Retinal pigment epithelial cell (primary cell): ENCODE measurements at regions not wholly inside any gene's neighbourhood (a gene's known extent, or its start where the extent isn't known, plus 50 kb on each side); places are given as distances from the start of the nearest gene placed in this dataset.

ENCODE experiments used
- DNase-seq: peaks from one replicate; pipeline ENCODE4 v3.0.0-alpha.2; 2010; ENCODE audit warnings: low read depth
- H3K4me3 ChIP-seq: 2 replicates; pipeline ENCODE4 v1.5.1; 2011; ENCODE audit warnings: mild to moderate bottlenecking, low read length, control low read depth, moderate library complexity
- CTCF ChIP-seq: conservative IDR thresholded peaks from 2 replicates; pipeline ENCODE4 v1.5.1; 2011; ENCODE audit warnings: low read depth, low read length, control low read depth, inconsistent platforms

DNA sequence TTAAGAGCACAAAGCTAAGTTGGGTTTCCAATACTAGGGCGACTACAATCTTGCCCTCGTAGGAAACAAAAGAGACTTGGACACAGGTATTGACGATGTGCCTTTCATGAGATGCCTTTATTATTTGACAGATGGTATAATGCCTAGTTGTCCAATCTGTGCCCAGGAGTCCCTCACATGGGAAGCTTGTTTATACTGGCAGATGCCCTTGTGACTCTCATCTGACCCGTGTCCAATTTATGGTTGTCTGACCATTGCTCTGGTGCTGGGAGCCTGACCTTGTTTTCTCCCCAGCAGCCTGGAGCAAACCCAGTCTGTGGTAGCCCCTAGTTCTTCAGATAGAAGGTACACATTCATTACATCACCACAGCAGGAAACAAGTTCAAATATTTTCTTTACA lies 511.7 kb downstream of the AGTPBP1 start:
- H3K4me3 ChIP-seq, result no peak overlapping the region
- TF ChIP-seq CTCF, result no peak
- DNase-seq, result no peak

DNA sequence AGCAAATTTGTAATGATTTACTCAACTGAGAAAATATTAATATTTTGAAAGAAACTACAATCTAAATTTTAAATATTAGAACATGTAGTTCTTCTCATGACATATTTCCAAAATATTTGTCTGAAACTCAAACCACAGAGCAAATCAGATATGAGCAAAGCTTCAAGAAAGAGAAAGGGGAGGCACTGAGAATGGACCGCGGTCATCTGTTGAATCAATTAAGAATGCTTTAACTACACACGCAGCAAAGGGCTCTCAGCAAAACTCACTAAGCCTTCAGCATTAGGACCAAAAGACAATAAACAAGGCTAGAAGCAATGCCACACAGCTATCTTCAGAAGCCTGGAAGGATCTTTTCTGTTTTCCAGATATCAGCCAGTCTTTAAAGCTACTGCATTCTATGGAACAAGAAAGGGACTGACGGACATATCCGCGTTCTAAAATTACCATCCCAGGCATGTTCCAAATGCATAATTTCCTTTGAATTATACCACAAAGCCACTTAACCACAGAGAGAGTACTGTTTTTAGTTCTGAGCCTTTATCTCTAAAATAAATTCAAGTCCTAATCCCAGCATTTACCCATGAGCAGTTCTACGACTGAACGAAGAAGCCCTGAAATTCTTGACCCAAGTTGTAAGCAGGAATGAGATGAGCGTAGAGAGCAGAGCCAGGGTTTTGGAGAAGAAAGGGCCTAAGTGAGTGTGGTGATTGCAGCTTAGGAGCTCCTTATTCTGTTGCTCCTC lies 513.5 kb downstream of the AGTPBP1 start:
- no peak for DNase-seq
- H3K4me3 ChIP-seq, result no peak overlapping the region
- no peak for TF ChIP-seq CTCF

DNA sequence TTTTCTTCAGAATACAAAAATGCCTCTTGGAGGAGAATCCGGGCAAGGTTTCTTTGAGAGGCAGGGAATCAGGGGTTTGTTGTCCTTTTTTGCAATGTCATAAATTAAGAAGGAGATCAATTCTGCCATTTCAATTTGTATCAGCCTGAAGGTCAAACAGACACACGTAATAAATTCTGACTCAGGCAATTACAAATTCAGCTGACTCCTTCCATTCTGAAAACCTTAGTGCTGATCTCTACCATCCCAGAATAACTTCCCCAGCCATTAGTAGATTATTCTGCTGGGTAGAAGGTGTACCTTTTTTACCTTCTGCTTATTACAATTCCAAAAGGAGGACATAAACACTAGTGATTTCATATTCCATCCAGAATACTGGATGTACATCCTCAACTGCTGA lies 516.6 kb downstream of the AGTPBP1 start:
- no peak for DNase-seq
- TF ChIP-seq CTCF, result no peak
- no peak overlapping the region for H3K4me3 ChIP-seq

- DNase-seq, result peak; percentile 61
- no peak for TF ChIP-seq CTCF
- no peak overlapping the region for H3K4me3 ChIP-seq
These were observed 517.0 kb downstream of the AGTPBP1 start for GRCh38 chr9:85224729-85225128.

DNA sequence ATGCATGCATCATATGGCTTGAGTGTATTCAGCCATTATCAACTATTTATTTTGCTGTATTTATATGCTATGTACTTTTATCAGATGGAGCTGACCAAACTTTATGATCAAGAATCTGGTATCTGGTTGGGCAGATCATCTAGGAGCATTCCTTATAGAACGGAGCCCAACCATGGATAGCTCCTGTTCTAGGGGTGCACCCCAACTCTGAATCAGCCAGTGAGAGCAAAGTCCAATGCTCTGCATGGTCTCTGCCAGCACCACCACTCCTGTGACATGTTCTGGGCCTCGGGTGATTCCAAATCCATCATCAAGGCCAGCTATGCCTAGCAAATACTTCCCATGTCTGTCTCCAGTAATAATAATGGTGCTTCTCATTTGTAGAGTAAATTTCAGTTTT lies 517.5 kb downstream of the AGTPBP1 start:
- no peak for DNase-seq

GRCh38 chr9:85223506-85224125 lies 518.1 kb downstream of the AGTPBP1 start:
- DNase-seq, result no peak
- no peak overlapping the region for H3K4me3 ChIP-seq
- TF ChIP-seq CTCF, result no peak

More for the DNA sequence above, 517.5 kb downstream of the AGTPBP1 start:
- H3K4me3 ChIP-seq, result no peak overlapping the region
- no peak for TF ChIP-seq CTCF

GRCh38 chr9:85216601-85217000 lies 525.2 kb downstream of the AGTPBP1 start:
- DNase-seq, result no peak
- H3K4me3 ChIP-seq, result no peak overlapping the region
- TF ChIP-seq CTCF, result no peak
